Lower lobe of right lung (tissue), 2 donors: ENCODE measurements at regions not wholly inside any gene's neighbourhood (a gene's known extent, or its start where the extent isn't known, plus 50 kb on each side); places are given as distances from the start of the nearest gene placed in this dataset.

Source experiments
- ATAC-seq, 2 donors: fragments of 200-7000 bp; cut with Tn5 transposase; one replicate each; pipeline ENCODE4 v1.9.1; 2020 to 2022; ENCODE audit warnings: mild to moderate bottlenecking in 2 of 2, moderate library complexity in 2 of 2
- DNase-seq: peaks from one replicate; pipeline ENCODE4 v3.0.0-alpha.2; 2020
- H3K27ac ChIP-seq: fragments of 200-600 bp; one replicate; pipeline ENCODE4 v1.8.0; 2022
- H3K27me3 ChIP-seq: fragments of 200-600 bp; one replicate; pipeline ENCODE4 v1.8.0; 2022; ENCODE audit warnings: low read depth
- H3K36me3 ChIP-seq: fragments of 200-600 bp; one replicate; pipeline ENCODE4 v1.8.0; 2022; ENCODE audit warnings: mild to moderate bottlenecking
- H3K4me1 ChIP-seq: fragments of 200-600 bp; one replicate; pipeline ENCODE4 v1.8.0; 2022
- H3K4me3 ChIP-seq: fragments of 200-600 bp; one replicate; pipeline ENCODE4 v1.8.0; 2022; ENCODE audit warnings: mild to moderate bottlenecking
- H3K9me3 ChIP-seq: fragments of 200-600 bp; one replicate; pipeline ENCODE4 v1.8.0; 2022
- CTCF ChIP-seq: fragments of 200-600 bp; IDR thresholded peaks from one replicate; pipeline ENCODE4 v1.8.0; 2022; ENCODE audit warnings: antibody characterized with exemption, mild to moderate bottlenecking
- intact Hi-C: fragments of 100-400 bp; cut with DNase I; formaldehyde crosslinking; loops from one replicate; pipeline ENCODE4 v1.11.0; 2022
- donor health status: DM: no; HTN: yes; CAD: no; lungs with severe emphysema.

DNA sequence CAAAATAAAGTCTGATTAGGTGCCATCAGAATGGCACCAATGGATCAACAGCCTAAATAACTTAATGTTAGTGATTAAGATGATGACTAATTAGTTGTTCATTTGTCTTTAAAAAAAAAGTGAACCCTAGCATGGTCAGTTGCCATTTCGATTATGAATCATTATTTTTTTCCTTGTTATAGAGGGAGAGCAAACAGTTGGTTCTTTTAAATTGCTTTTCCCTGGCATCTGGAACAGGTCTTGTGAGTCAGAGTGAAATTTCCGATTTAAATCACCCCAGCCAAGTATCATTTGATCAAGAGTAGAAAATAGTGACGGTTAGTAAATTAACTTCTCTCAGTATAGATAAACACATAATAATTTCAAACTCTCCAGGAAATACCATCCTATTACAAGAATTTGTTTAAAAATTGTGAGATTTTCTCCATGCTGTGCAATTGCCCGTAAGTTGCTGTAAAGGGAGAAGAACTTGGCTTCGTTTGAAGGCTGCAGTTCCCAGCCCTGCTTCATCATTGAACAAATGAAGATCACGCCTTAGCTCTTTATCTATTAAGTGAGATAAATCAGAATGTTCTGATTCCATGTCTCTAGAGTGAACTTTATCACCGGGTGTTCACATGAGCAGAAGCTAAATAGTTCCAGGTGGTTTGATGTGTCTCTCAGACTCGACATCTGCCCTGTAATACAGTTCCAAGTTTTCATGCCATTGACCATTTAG, 741.3 kb downstream of the DOK5 start:
- intact Hi-C loops: no loop called here
- no peak overlapping the region for H3K4me3 ChIP-seq
- H3K27ac ChIP-seq: no peak overlapping the region
- no peaks in the 10 kb centered on the region for H3K36me3 ChIP-seq
- no peaks in the 10 kb centered on the region for H3K27me3 ChIP-seq
- ATAC-seq (no peak), DNase-seq (no peak)
- no peaks in the 10 kb centered on the region for H3K4me1 ChIP-seq
- H3K9me3 ChIP-seq: peaks cover 5% of the 10 kb centered on the region
- no peak for TF ChIP-seq CTCF

DNA sequence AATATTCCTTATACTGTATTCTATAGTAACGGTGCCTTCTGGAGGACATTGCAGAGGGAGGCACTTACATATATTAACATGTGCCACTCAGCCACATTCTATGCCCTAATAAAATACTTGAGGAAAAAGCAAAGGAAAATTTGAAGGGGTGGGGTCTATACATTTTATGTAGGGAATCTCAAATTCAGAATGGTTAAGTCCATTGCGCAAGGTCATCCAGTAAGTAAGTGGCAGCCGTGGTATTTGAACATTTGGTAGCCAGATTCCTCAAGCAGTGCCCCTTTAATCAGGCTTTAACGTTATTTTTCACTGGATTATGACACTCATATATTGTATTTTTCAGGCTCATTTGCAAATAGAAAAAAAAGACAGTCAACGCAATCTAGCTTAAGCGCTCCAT, 738.3 kb downstream of the DOK5 start:
- Histone ChIP-seq H3K27ac (no peak overlapping the region), H3K27me3 (no peaks in the 10 kb centered on the region), H3K4me3 (no peak overlapping the region), H3K36me3 (no peaks in the 10 kb centered on the region), H3K4me1 (no peaks in the 10 kb centered on the region), H3K9me3 (peaks cover 5% of the 10 kb centered on the region)
- TF ChIP-seq CTCF: no peak
- ATAC-seq: no peak
- no peak for DNase-seq
- intact Hi-C loops: no loop called here

DNA sequence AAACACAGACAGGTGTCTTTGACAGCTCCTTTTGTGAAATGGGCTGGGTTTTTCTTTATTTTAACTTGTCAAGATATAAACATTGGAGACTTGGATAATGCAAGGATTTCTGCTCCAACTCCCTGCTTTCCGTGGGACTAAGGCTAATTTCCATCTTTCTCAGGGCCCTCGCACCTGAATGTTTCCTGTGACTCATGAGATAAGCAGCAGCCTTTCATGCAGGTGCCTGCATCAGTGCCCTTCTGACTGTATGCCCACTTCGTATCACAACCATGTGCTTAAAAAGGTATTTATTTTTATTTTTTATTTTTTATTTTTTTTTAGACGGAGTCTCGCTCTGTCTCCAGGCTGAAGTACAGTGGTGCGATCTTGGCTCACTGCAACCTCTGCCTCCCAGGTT, 736.1 kb downstream of the DOK5 start:
- H3K9me3 ChIP-seq: peaks cover 5% of the 10 kb centered on the region
- ATAC-seq (no peak), DNase-seq (no peak)
- no peak overlapping the region for H3K4me3 ChIP-seq
- no peaks in the 10 kb centered on the region for H3K4me1 ChIP-seq
- no peaks in the 10 kb centered on the region for H3K36me3 ChIP-seq
- no peaks in the 10 kb centered on the region for H3K27me3 ChIP-seq
- H3K27ac ChIP-seq: no peak overlapping the region
- intact Hi-C loops: no loop called here
- no peak for TF ChIP-seq CTCF

DNA sequence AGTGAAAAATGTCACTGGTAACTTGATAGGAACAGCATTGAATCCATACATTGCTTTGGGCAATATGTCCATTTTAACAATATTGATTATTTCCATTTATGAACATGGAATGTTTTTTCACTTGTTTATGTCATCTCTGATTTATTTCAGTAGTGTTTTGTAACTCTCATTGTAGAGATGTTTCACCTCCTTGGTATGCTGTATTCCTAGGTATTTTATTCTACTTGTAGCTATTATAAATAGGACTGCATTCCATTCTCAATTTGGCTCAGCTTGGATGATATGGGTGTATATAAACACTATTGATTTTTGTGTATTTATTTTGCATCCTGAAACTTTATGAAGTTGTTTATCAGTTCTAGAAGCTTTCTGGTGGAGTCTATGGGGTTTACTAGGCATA, 730.3 kb downstream of the DOK5 start:
- H3K27ac ChIP-seq: no peak overlapping the region
- intact Hi-C loops: no loop called here
- H3K4me1 ChIP-seq: no peaks in the 10 kb centered on the region
- ATAC-seq: no peak
- no peaks in the 10 kb centered on the region for H3K27me3 ChIP-seq
- no peak overlapping the region for H3K4me3 ChIP-seq
- H3K9me3 ChIP-seq: no peaks in the 10 kb centered on the region
- DNase-seq: no peak
- TF ChIP-seq CTCF: no peak
- H3K36me3 ChIP-seq: no peaks in the 10 kb centered on the region

DNA sequence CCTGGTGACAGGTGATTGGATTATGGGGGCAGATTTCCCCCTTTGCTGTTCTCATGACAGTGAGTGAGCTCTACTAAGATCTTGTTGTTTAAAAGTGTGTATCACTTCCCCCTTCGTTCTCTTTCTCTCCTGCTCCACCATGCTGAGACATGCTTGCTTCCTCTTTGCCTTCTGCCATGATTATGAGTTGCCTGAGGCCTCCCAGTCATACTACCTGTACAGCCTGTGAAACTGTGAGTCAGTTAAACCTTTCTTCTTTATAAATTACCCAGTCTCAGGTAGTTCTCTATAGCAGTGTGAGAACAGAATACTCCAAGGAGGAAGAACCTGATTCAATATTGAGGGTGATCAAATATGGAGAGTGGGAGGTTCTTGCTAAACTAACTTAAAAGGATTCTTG, 724.9 kb downstream of the DOK5 start:
- H3K36me3 ChIP-seq: no peaks in the 10 kb centered on the region
- no peaks in the 10 kb centered on the region for H3K9me3 ChIP-seq
- no peak for DNase-seq
- TF ChIP-seq CTCF: no peak
- no peak overlapping the region for H3K4me3 ChIP-seq
- no peaks in the 10 kb centered on the region for H3K4me1 ChIP-seq
- no peak for ATAC-seq
- H3K27me3 ChIP-seq: no peaks in the 10 kb centered on the region
- intact Hi-C loops: no loop called here
- no peak overlapping the region for H3K27ac ChIP-seq
